KMS-11 (cell line): ENCODE measurements at regions not wholly inside any gene's neighbourhood (a gene's known extent, or its start where the extent isn't known, plus 50 kb on each side); places are given as distances from the start of the nearest gene placed in this dataset.
"Not testable (repeated sequence)": the region's sequence is repeated elsewhere in the genome, so short reads cannot be mapped to it uniquely, and the experiment has no call there.

ENCODE experiments used
- H2AFZ ChIP-seq: fragments of 200-600 bp; sonication (generic); 2 replicates; pipeline ENCODE4 v1.6.1; 2016; ENCODE audit warnings: antibody characterized with exemption, mixed run types, low read depth
- H3K27ac ChIP-seq: fragments of 200-600 bp; sonication (generic); 2 replicates; pipeline ENCODE4 v1.6.1; 2016; ENCODE audit warnings: mild to moderate bottlenecking, mixed run types
- H3K27me3 ChIP-seq: fragments of 200-600 bp; sonication (generic); 2 replicates; pipeline ENCODE4 v1.6.1; 2017; ENCODE audit warnings: mild to moderate bottlenecking, low read depth, mixed run types, moderate library complexity; ENCODE audit not compliant: insufficient read depth
- H3K36me3 ChIP-seq: fragments of 200-600 bp; sonication (generic); 2 replicates; pipeline ENCODE4 v1.6.1; 2017; ENCODE audit warnings: mild to moderate bottlenecking, mixed run types; ENCODE audit not compliant: insufficient read depth
- H3K4me1 ChIP-seq: fragments of 200-600 bp; sonication (generic); 2 replicates; pipeline ENCODE4 v1.6.1; 2016; ENCODE audit warnings: mild to moderate bottlenecking, low read depth, mixed run types; ENCODE audit not compliant: poor library complexity, severe bottlenecking
- H3K4me2 ChIP-seq: fragments of 200-600 bp; sonication (generic); 2 replicates; pipeline ENCODE4 v1.7.0; 2016; ENCODE audit warnings: mild to moderate bottlenecking, mixed run types
- H3K4me3 ChIP-seq: fragments of 200-600 bp; sonication (generic); IDR thresholded peaks from 2 replicates; pipeline ENCODE4 v1.6.1; 2017; ENCODE audit warnings: low read depth, low read length, mixed read lengths; ENCODE audit not compliant: insufficient read depth
- H3K79me2 ChIP-seq: fragments of 200-600 bp; sonication (generic); 2 replicates; pipeline ENCODE4 v1.6.1; 2016; ENCODE audit warnings: low read depth, mixed run types; ENCODE audit not compliant: insufficient read depth
- H3K9ac ChIP-seq: fragments of 200-600 bp; sonication (generic); 2 replicates; pipeline ENCODE4 v1.6.1; 2016; ENCODE audit warnings: mild to moderate bottlenecking, mixed run types
- H4K20me1 ChIP-seq: fragments of 200-600 bp; sonication (generic); 2 replicates; pipeline ENCODE4 v1.6.1; 2016; ENCODE audit warnings: mild to moderate bottlenecking, mixed run types; ENCODE audit not compliant: insufficient read depth
- CTCF ChIP-seq: fragments of 200-600 bp; sonication (generic); conservative IDR thresholded peaks from 2 replicates; pipeline ENCODE4 v1.6.1; 2017; ENCODE audit warnings: low read depth, mild to moderate bottlenecking, antibody characterized with exemption, low read length, moderate library complexity, mixed read lengths

DNA sequence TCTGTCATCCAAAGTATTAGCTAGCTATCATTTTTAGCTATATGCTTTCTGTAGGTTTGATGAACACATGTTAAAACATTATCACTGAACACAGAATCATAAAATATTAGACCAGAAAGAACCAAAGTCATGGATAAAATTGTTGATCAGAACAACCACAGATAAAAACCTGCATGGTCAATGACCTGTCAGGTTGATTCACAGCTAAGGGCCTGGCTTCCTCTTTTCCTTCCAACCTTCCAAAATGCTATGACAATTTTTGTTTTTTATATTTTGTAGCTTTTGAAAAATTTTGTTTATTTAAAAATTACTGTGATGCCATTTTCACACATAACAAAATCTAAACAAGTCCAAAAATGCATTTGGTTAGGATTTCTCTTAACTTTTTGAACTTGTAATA, 444.4 kb upstream of the CHRM2 start:
- Histone ChIP-seq H2AFZ (no peak overlapping the region), H4K20me1 (no peaks in the 10 kb centered on the region), H3K27me3 (no peaks in the 10 kb centered on the region), H3K36me3 (no peaks in the 10 kb centered on the region), H3K4me2 (no peak overlapping the region), H3K4me1 (no peaks in the 10 kb centered on the region), H3K27ac (no peak overlapping the region), H3K79me2 (no peaks in the 10 kb centered on the region), H3K9ac (no peak overlapping the region), H3K4me3 (no peak overlapping the region)
- no peak for TF ChIP-seq CTCF

GRCh38 chr7:136419740-136420139, 442.6 kb upstream of the MTPN start:
- not testable (repeated sequence) for H3K27ac ChIP-seq, H3K4me1 ChIP-seq, H3K27me3 ChIP-seq, H3K36me3 ChIP-seq, H3K4me2 ChIP-seq, H3K9ac ChIP-seq, H2AFZ ChIP-seq, H3K4me3 ChIP-seq, H3K79me2 ChIP-seq, H4K20me1 ChIP-seq

DNA sequence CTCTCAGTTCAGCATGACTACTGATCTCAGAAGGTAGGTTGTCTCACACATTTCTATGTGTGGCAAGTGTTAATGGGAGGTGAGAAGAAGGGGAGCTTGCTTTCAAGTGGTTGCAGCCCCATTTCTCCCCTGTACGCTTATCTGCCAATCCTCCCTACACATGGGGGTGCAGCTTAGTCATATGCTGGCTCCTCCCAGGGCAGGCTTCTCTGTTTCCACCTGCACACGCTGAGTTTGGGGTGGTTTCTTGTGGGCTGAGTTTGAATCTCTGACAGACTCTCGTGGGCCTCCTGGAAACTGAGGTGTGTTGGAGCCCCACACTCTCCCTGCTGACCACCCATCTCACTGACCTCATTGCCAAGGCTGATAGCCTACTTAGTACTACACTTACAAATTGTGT, 435.8 kb upstream of the MTPN start:
- no peaks in the 10 kb centered on the region for H3K79me2 ChIP-seq
- H3K4me1 ChIP-seq, result no peaks in the 10 kb centered on the region
- H2AFZ ChIP-seq, result no peak overlapping the region
- no peak for TF ChIP-seq CTCF
- H3K27ac ChIP-seq, result no peak overlapping the region
- no peaks in the 10 kb centered on the region for H3K36me3 ChIP-seq
- no peaks in the 10 kb centered on the region for H3K27me3 ChIP-seq
- no peak overlapping the region for H3K4me2 ChIP-seq
- H4K20me1 ChIP-seq, result no peaks in the 10 kb centered on the region
- no peak overlapping the region for H3K9ac ChIP-seq
- no peak overlapping the region for H3K4me3 ChIP-seq

- H3K27me3 ChIP-seq, result no peaks in the 10 kb centered on the region
- no peak overlapping the region for H3K9ac ChIP-seq
- H3K4me1 ChIP-seq, result peaks cover 5% of the 10 kb centered on the region
- peak overlapping the region; percentile 53; the same call in 1 of the 2 replicates for H2AFZ ChIP-seq
- no peak overlapping the region for H3K27ac ChIP-seq
- H4K20me1 ChIP-seq, result no peaks in the 10 kb centered on the region
- no peaks in the 10 kb centered on the region for H3K79me2 ChIP-seq
- no peak overlapping the region for H3K4me3 ChIP-seq
- H3K4me2 ChIP-seq, result peak overlapping the region; percentile 14; the same call in 1 of the 2 replicates
- peak; percentile 98 for TF ChIP-seq CTCF
- H3K36me3 ChIP-seq, result no peaks in the 10 kb centered on the region
Observed at GRCh38 chr7:136405931-136406777, 429.0 kb upstream of the MTPN start.

- H3K27me3 ChIP-seq, result no peaks in the 10 kb centered on the region
- H3K27ac ChIP-seq, result no peak overlapping the region
- no peak overlapping the region for H3K4me3 ChIP-seq
- no peak overlapping the region for H3K4me2 ChIP-seq
- no peak for TF ChIP-seq CTCF
- no peaks in the 10 kb centered on the region for H3K36me3 ChIP-seq
- H3K4me1 ChIP-seq, result peaks cover 5% of the 10 kb centered on the region
- H3K9ac ChIP-seq, result no peak overlapping the region
- H3K79me2 ChIP-seq, result no peaks in the 10 kb centered on the region
- no peak overlapping the region for H2AFZ ChIP-seq
- H4K20me1 ChIP-seq, result no peaks in the 10 kb centered on the region
Observed at GRCh38 chr7:136403591-136403990, 426.4 kb upstream of the MTPN start.
